Liver (tissue), 3 donors: ENCODE measurements at regions not wholly inside any gene's neighbourhood (a gene's known extent, or its start where the extent isn't known, plus 50 kb on each side); places are given as distances from the start of the nearest gene placed in this dataset.

Source experiments
- HNF4A ChIP-seq, 2 donors: conservative IDR thresholded peaks; 2 replicates each; pipeline ENCODE4 v1.6.1; 2016; ENCODE audit warnings: antibody characterized with exemption in 2 of 2, mild to moderate bottlenecking in 2 of 2
- HNF4G ChIP-seq: IDR thresholded peaks from 2 replicates; pipeline ENCODE4 v1.6.1; 2016; ENCODE audit warnings: antibody characterized with exemption
- RAD21 ChIP-seq, 2 donors: IDR thresholded peaks; 2 replicates each; pipeline ENCODE4 v1.6.1; 2016; ENCODE audit warnings: antibody characterized with exemption in 2 of 2, mild to moderate bottlenecking in 2 of 2
- TAF1 ChIP-seq: conservative IDR thresholded peaks from 2 replicates; pipeline ENCODE4 v1.6.1; 2016; ENCODE audit warnings: antibody characterized with exemption, mild to moderate bottlenecking
- YY1 ChIP-seq: IDR thresholded peaks from 2 replicates; pipeline ENCODE4 v1.6.1; 2016; ENCODE audit warnings: antibody characterized with exemption, mild to moderate bottlenecking
- TF ChIP-seq, protein P1 (sequence below): fragments of 150-350 bp; IDR thresholded peaks from 2 replicates; pipeline ENCODE4 v1.5.1; 2017; ENCODE audit warnings: improper control_type of control experiment, low read depth, low read length; ENCODE audit not compliant: missing input control
- TF ChIP-seq, protein P2 (sequence below): IDR thresholded peaks from 2 replicates; pipeline ENCODE4 v1.6.1; 2016; ENCODE audit warnings: antibody characterized with exemption
- TF ChIP-seq, protein P3 (sequence below): IDR thresholded peaks from 2 replicates; pipeline ENCODE4 v1.6.1; 2016; ENCODE audit warnings: antibody characterized with exemption, mild to moderate bottlenecking
- donor health status: healthy.
- donor health status: healthy.

DNA sequence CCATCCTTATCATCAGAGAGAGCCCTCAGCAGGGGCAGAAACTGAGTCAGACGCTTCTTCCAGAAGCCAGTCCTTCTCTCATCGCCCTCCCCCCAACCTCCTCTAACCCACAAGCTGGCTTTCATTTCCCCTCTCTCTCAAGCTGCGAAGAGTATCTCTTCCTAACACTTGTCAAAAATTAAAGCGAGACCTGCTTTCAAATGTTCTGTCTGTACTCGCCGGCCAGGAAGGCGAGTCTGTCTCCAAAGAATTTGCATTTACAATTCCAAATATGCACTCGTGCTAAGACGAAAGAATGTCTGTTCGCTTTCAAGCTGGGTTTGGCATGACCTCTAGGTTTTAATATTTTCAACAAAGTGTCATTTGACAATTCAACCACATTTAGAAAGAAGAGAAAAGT lies 140.4 kb downstream of the RGS9 start:
- TF ChIP-seq, protein P1, sequence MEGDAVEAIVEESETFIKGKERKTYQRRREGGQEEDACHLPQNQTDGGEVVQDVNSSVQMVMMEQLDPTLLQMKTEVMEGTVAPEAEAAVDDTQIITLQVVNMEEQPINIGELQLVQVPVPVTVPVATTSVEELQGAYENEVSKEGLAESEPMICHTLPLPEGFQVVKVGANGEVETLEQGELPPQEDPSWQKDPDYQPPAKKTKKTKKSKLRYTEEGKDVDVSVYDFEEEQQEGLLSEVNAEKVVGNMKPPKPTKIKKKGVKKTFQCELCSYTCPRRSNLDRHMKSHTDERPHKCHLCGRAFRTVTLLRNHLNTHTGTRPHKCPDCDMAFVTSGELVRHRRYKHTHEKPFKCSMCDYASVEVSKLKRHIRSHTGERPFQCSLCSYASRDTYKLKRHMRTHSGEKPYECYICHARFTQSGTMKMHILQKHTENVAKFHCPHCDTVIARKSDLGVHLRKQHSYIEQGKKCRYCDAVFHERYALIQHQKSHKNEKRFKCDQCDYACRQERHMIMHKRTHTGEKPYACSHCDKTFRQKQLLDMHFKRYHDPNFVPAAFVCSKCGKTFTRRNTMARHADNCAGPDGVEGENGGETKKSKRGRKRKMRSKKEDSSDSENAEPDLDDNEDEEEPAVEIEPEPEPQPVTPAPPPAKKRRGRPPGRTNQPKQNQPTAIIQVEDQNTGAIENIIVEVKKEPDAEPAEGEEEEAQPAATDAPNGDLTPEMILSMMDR, result no peak
- no peak for TF ChIP-seq HNF4G
- TF ChIP-seq, protein P2, sequence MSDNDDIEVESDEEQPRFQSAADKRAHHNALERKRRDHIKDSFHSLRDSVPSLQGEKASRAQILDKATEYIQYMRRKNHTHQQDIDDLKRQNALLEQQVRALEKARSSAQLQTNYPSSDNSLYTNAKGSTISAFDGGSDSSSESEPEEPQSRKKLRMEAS, result no peak
- no peak for TF ChIP-seq RAD21 (IDR thresholded peaks at IDR 0.05)
- TF ChIP-seq HNF4A (conservative IDR thresholded peaks at IDR 0.05), result no peak
- TF ChIP-seq, protein P3, sequence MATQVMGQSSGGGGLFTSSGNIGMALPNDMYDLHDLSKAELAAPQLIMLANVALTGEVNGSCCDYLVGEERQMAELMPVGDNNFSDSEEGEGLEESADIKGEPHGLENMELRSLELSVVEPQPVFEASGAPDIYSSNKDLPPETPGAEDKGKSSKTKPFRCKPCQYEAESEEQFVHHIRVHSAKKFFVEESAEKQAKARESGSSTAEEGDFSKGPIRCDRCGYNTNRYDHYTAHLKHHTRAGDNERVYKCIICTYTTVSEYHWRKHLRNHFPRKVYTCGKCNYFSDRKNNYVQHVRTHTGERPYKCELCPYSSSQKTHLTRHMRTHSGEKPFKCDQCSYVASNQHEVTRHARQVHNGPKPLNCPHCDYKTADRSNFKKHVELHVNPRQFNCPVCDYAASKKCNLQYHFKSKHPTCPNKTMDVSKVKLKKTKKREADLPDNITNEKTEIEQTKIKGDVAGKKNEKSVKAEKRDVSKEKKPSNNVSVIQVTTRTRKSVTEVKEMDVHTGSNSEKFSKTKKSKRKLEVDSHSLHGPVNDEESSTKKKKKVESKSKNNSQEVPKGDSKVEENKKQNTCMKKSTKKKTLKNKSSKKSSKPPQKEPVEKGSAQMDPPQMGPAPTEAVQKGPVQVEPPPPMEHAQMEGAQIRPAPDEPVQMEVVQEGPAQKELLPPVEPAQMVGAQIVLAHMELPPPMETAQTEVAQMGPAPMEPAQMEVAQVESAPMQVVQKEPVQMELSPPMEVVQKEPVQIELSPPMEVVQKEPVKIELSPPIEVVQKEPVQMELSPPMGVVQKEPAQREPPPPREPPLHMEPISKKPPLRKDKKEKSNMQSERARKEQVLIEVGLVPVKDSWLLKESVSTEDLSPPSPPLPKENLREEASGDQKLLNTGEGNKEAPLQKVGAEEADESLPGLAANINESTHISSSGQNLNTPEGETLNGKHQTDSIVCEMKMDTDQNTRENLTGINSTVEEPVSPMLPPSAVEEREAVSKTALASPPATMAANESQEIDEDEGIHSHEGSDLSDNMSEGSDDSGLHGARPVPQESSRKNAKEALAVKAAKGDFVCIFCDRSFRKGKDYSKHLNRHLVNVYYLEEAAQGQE, result no peak
- TF ChIP-seq YY1, result no peak
- no peak for TF ChIP-seq TAF1
